SU-DHL-6 (cell line): ENCODE measurements at regions not wholly inside any gene's neighbourhood (a gene's known extent, or its start where the extent isn't known, plus 50 kb on each side); places are given as distances from the start of the nearest gene placed in this dataset.

Experiments used
- EZH2phosphoT487 ChIP-seq: fragments of 200-600 bp; sonication (generic), shearing (Covaris generic); conservative IDR thresholded peaks from 2 replicates; pipeline ENCODE4 v1.6.1; 2018; ENCODE audit warnings: mild to moderate bottlenecking, antibody characterized with exemption, low read length, moderate library complexity, mixed read lengths
- TF ChIP-seq, protein P1 (sequence below): fragments of 200-600 bp; sonication (generic); IDR thresholded peaks from one replicate; pipeline ENCODE4 v1.5.1; 2017; ENCODE audit warnings: antibody characterized with exemption, mild to moderate bottlenecking, low read length, moderate library complexity; ENCODE audit not compliant: insufficient read depth, poor library complexity, severe bottlenecking

DNA sequence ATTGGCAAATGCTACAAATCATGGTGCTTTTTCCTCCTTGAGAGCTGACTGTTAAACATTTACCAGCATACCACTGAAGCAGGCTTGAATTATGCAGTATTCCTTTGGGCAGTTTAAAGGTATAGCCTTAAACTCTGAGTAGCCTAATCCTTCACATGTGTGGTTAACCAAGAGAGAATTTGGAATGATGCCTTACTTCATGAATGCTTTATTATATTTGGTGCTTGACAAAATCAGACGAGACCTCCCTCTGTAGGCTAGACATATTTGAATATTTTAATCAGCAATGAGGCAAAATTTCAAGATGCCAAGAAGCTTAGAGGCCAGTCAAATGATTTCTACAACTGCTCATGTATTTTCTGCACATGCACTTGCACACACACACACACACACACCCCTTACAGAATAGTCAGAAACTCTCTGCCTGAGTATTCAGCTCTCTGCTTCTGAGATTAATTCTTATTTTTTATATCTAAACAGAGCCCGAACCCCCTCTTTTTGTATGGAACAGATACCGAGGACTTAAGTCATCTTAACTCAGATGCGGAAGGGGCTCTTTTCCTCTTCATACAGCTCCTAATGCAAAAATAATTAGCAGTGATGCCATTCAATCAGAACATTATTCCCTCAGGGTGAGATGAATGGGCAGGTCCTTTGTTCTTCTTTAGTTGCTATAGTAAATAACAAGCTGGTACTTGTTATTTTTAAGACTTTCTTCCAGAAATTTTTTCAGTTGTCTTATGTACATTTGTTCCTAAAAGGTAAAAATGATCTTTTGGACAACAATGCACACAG lies 195.5 kb upstream of the TMC3 start:
- TF ChIP-seq, protein P1, sequence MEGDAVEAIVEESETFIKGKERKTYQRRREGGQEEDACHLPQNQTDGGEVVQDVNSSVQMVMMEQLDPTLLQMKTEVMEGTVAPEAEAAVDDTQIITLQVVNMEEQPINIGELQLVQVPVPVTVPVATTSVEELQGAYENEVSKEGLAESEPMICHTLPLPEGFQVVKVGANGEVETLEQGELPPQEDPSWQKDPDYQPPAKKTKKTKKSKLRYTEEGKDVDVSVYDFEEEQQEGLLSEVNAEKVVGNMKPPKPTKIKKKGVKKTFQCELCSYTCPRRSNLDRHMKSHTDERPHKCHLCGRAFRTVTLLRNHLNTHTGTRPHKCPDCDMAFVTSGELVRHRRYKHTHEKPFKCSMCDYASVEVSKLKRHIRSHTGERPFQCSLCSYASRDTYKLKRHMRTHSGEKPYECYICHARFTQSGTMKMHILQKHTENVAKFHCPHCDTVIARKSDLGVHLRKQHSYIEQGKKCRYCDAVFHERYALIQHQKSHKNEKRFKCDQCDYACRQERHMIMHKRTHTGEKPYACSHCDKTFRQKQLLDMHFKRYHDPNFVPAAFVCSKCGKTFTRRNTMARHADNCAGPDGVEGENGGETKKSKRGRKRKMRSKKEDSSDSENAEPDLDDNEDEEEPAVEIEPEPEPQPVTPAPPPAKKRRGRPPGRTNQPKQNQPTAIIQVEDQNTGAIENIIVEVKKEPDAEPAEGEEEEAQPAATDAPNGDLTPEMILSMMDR: no peak
- no peak for TF ChIP-seq EZH2phosphoT487
